AML-193 (cell line): ENCODE measurements at regions not wholly inside any gene's neighbourhood (a gene's known extent, or its start where the extent isn't known, plus 50 kb on each side); places are given as distances from the start of the nearest gene placed in this dataset.
"Not testable (repeated sequence)": the region's sequence is repeated elsewhere in the genome, so short reads cannot be mapped to it uniquely, and the experiment has no call there.

Source experiments
- DNase-seq, 2 experiments: peaks; one replicate each; lab custom pipeline; 2025; lab: John Stamatoyannopoulos, UW

DNA sequence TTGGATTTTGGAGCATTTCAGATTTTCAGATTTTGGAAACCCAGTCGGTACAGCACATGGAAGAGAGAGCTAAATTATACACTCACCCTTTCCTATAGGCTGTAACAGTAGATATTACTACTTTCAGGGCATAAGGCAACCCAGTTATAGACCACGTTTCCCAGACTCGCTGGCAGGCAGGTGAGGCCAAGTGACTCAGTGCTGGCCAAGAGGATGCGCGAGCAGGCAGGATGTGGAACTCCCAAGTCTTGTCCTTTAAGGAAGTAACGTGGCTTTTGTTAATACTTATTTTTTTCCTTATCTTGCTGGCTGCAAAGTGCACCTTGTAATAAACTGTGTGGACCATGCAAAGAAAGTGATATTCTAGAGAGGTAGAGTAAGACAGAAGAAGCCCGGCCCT, 1160.1 kb downstream of the GATA3 start:
- no peak for DNase-seq

DNA sequence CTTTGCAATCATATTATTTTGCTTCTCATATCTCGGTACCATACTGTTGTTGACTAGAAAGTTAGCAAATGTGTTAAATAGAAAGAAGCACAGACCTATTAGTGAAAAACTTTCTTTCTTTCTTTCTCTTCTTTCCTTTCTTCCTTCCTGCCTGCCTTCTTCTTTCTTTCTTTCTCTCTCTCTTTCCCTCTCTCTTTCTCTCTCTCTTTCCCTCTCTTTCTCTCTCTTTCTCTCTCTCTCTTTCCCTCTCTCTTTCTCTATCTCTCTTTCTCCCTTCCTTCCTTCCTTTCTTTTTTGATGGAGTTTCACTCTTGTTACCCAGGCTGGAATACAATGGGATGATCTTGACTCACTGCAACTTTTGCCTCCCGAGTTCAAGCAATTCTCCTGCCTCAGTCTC, 1160.6 kb downstream of the GATA3 start:
- DNase-seq = no peak

DNA sequence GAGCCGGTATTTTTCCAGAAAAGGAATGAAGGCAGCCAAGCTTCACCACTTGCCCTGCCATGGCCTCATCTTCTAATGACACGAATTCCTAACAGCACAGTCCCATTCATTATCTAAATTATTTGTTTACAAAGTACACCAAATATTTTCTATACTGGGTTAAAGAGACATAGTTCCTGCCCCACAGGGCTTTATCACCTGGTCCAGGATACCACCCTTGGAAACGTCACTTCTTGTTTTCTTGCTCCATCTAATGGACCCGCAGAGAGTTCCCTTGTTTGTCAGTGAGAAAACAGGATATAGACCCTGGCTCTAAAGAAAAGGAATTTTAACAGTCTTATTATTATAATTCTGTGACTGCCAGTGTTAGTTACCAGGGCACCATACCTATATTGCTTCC, 1165.4 kb downstream of the GATA3 start:
- no peak for DNase-seq

DNA sequence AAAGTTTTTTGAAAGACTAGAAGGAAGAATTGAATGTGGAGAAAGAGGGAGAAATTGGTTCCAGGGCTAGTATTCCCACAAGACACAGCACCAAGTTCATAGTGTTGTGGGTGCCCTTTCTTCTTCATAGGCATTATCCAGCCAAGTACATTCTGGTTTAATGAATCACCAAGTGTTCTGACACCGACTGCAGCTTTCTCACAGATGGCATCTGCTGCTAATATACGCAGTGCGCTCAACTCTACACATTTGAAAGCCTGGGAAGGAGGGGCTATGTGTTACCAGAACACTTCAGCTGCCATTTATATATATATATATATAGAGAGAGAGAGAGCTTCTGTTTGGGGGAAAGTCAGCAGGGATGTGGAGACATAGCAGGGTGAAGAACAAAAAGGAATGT, 1168.4 kb downstream of the GATA3 start:
- no peak for DNase-seq

DNA sequence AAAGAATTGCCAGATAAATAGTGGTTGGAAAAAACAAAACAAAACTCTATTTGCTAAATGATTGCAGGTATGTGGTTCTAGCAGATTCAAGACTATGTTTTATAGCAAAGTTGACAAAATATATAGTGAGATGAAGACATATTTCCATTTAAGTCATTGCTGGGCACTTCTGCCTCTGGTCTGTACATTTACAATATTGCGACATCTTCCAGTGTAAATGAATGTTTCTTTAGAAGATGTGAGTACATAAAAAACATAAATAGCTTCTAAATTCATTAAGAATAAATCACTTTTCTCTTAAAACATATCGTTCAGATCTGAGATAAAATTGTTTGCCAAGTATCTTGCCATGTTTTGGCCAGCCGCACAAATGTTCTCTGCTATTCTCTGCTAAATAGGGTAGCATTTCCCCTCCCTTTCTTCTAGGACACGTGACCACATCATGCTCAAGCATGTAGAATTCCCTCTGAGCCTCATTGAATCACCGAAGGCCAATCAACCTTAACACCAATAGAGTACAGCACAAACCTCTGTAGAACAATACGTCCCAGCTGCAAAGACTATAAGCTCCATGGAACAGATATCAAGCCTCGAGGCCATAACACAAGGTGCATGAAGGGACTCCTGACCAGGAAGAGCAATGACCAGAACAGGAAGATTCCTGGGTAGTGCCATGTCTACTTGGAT, 1173.3 kb downstream of the GATA3 start:
- no peak for DNase-seq

DNA sequence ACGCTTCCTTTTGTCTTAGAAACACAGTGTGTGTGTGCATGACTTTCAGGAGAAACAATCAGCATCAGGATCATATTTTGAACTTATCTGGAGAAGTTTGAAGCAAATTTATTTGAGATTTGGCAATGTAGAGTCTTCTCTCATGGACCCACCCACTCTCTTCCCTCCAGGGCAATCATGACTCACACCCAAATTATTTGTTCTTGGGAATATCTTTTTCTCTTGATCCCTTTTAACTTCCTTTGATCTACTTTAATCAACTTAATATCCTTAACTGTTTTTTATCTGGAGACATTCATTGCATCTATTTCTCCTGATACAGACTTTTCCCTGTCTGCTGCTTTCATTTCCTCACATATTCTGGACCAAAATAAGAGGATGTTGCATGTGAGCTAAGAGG, 1174.3 kb downstream of the GATA3 start:
- DNase-seq = no peak

DNA sequence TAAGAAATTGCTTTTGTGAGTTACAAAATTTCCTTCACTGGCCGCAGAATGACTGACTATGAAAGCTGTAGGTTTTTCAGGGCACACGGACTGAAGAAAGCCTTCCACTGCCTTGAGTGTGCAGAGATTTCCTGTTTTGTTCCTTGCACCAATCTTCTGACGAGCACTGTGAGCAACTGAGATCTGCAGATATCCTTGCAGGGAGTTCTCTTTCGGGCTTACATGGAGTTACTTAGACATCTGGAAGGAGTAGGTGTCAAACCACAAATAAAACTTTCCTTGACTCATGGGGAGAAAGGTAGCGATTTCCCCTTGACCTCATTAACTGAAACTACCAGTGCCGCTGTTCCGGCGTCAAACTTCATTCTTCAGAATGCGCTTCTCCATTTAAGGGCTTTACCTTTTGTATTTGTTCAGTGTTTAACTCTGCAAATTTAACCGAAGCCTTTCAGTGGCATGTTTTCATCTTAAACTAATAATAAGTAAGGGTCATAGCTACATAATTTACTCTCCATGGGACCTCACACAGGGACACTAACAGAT, 1175.3 kb downstream of the GATA3 start:
- DNase-seq = no peak

DNA sequence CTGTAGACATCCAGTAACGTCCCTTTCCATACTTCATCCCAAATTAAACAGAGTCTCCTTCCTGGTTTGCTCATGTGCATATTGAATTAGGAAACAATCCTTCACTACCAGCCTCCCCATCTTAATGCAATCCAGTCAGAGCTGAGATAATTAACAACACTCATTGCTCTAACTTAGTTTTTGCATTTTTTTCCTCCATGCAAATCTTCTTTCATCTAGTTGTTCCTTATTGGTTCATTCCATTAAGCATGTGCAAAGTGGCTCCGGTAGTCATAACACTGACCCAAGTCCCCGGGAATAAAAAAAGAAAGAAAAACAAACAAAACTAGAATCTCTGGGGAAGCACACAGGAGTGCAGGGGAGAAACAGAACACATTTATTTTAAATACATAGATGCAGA, 1176.1 kb downstream of the GATA3 start:
- no peak for DNase-seq

DNA sequence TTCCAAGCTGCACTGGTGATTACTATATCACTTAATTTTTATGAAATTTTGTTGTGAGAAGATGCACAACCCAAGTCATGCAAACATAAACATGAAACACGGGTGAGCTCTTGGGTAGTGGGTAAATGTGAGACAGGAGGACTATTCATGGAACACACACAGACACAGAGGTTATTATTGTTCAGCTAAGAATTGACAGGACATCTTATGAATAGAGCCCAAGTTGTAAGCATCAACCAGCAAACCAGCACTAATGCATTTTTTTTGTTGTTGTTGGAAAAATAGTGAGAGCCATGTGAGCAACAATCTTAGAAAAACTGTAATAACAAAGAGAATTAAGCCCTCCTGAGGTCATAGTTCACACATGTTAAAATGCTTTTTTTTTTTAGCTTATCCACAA, 1179.7 kb downstream of the GATA3 start:
- DNase-seq = no peak

DNA sequence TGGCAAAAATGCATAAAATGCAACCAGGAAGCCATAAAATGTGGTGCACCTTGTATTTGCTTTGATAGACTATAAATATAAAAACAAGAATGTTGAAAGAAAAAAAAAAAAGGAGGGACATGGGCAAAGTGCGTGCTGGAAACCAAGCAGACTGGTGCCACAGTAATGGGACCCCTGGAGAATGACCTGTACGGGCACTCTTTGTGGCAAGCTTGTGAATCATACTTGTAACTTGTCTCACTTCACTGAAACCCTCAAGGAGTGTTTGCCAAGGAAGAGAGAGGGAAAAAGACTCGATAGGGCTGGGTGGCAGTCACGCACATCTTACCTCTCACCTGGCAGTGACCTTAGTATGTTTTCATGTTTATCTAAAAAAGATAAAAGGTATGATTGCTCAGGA, 1183.6 kb downstream of the GATA3 start:
- no peak for DNase-seq

DNA sequence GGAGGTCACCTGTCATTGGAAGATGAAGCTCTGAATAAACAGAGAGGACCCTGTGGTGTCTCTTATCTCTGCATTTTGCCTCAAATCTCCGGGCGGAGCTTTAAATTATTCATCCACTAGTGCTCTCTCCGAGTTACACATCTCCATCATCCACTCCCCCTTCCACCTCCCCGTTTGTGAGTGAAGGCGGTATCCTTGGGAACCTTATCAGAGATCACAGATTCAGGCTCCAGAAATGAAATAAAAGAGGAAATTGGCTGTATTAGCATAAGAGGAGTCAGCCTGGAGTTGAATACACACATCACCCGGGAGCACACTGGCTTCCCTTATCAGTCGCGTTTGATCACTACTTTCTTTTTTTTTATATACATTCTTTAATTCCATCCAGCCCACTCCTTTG, 1184.8 kb downstream of the GATA3 start:
- no peak for DNase-seq

DNA sequence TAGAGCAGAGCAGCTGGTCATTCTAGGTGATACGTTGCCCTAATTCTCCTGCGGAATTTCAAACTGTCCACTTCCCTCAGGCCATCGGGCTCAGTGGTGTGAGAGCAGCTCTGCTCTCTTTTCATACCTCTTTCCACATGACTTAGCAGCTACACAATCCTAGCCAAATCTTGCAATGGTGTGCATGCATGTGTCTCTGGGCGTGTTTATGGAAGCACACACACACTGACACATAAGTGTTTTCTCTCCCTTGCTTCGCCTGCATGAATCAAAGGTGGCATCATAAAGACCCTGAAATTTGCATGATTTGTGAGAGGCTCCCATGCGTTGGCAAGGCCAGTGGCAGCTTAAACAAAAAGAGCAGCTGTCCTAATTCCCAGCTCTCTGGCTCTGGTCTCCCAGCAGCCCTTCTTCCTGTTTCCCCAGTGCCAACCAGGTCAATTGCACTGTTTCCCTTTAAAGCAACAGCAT, 1189.5 kb downstream of the GATA3 start:
- no peak for DNase-seq

DNA sequence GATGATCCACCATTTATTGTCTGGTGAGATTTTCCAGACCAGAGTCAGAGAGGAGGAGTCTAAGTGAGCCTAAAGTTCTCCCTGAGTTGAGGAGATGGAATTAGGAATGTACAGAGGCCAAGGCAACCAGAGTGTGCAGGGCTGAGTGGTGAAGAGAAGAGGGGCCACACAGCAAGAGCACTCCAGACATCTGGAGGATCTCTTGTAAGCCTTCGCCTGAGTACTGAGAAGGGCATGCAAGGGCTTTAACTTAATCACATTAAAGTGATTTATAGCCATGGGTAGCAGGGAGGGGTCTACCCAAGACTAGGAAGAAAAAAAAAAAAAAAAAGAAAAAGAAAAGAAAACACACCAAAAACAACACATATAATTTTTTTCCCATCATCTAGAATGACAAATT, 1190.4 kb downstream of the GATA3 start:
- no peak for DNase-seq

DNA sequence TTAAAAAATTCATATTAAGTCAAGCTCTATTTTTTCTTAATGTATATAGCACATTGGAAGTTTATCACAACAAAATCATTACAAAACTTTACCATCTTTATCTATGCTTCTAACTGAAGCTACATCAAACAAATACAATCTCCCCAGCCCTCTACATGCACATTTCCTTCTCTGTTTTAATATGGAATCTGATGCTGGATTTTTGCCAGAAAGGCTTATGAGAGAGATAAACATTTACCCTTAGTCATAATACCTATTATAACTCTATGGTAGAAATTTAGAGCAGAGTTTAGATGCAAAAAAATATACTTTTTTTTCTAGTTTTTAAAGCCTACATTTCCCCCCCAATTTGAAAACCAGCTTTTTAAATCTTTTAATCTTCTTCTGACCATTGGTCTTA, 1198.6 kb downstream of the GATA3 start:
- no peak for DNase-seq

DNA sequence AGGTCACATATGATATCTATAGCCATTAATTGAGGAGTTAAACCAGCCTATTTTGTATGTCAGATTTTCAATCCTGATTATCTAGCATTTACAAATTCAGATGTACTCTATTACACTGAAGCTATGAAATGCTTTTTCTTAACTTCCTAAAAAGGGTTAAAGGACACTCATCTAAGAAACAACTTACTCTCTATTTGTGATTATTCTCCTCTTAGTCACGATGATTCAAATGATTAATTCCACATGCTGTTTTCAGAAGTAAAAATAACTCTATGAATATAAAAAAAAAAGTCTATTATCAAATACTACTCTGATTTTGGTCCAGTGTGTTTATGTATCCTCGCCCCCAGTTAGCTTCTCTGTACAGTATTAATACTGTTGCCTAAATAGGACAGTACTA, 1199.9 kb downstream of the GATA3 start:
- DNase-seq = no peak

DNA sequence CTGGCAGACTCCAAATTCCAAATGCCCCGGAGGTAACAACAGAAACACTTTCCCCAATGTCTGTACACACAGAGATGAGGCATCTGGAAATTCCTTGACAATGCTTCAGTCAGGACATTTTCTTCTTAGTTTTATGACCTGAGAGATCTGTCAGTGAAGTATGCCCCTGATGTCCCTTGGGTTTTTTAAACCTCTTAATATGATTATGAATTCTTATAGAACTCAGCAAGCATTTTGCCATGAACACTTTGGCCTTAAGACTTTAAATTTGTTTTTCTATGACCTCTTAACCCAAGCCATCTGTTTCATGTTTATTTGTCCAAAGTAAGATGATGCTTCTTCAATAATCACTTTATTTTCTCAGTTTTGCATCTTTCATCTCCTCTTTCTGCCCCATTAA, 1206.2 kb downstream of the GATA3 start:
- DNase-seq = no peak

DNA sequence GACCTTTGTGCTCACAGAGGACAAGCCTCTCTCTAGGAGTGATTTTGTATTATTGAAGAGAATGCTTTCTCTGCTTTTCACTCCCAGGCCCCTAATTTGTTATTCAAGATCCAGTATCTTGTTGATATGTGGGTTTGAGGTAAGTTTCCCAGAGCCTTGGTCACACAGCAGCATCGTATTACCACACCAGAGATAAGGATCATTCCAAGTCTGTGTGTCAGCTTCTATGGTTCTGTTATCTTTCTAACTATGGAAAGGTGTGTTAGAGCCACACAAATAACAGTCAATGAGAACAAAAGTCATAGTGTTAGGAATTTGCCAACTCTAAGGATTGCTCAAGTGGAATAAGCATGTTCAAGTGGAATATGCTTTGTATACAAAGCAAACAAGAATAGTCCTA, 1208.3 kb downstream of the GATA3 start:
- no peak for DNase-seq

DNA sequence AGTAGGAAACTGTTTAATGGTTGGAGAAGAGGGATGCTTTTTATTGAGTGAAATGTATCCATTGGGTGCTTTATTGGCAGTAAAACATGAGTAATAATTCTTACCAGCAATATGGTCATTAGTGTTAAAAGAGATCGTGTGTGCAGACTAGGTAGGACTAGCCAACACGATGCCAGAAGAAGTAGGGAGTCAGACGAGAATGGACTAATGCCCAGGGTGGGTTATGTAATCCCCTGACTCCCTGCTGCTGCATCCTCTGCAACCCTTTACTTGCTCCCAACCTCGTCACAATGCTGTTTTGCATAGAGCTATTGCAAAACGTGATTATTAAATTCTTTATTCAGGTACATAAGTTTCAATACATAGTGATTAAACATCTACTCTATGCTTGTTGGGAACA, 1213.7 kb downstream of the GATA3 start:
- DNase-seq = no peak

DNA sequence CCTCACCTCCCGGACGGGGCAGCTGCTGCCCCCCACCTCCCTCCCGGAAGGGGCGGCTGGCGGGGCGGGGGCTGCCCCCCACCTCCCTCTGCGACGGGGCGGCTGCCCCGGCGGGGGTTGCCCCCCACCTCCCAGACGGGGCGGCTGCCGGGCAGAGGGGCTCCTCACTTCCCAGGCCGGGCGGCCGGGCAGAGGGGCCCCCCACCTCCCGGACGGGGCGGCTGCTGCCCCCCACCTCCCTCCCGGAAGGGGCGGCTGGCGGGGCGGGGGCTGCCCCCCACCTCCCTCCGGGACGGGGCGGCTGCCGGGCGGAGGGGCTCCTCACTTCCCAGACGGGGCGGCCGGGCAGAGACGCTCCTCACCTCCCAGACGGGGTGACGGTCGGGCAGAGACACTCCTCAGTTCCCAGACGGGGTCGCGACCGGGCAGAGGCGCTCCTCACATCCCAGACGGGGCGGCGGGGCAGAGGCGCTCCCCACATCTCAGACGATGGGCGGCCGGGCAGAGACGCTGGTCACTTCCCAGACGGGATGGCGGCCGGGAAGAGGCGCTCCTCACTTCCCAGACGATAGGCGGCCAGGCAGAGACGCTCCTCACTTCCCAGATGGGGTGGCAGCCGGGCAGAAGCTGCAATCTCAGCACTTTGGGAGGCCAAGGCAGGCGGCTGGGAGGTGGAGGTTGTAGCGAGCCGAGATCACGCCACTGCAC, 1218.8 kb downstream of the GATA3 start:
- not testable (repeated sequence) for DNase-seq

DNA sequence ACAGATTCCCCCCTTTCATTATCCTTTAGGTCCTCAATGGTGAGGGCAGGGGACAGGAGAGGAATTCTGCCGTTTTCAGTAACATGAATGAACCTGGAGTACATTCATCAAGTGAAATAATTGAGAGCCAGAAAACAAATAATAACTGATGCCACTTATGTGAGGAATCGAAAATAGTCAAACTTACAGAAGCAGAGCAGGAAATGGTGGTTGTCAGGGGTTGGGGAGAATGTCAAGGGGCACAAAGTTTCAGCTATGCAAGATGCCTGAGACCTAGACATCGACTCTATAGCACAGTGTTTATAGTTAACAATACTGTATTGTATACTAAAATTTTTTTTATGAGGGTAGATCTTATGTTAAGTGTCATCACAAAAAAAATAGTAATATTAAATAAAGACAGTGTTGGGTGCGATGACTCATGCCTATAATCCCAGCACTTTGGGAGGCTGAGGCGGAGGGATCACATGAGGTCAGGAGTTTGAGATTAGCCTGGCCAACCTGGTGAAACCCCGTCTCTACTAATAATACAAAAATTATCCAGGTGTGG, 1219.8 kb downstream of the GATA3 start:
- no peak for DNase-seq

DNA sequence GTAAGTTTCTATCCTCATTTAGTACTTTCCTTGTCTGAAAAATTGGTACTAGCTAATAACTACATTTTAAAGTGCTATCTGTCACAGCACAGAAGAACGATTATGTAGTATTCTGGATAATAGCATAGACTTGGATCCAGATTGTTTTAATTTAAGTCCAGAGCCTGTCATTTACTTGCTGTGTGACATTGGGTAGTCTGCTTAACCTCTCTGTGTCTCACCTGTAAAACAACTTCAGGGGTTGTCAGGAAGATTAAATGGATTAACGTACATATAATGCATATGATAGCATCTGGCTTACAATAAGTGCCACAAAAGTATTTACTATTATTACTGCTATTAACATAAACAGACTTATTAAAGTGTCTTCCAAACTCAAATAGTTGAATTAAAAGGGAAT, 1221.4 kb downstream of the GATA3 start:
- no peak for DNase-seq

DNA sequence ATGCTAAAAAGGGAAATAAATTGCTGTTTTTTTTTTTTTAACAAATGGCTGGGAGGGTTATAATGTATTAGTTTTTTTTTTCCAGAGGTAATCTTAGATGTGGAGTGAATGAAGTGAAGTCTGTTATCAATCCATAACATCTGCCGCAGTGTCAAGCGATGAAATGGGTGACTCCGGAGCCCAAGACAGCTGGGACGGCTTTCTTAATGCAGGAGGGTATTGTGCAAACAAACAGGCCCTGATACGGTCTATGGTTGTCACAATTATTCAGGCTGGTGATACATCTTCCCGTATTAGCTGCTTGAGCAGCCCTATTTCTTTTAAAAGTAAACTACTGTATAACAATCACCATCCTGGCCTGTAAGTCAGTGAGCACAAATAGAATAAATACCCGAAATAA, 1231.2 kb downstream of the GATA3 start:
- DNase-seq = no peak

DNA sequence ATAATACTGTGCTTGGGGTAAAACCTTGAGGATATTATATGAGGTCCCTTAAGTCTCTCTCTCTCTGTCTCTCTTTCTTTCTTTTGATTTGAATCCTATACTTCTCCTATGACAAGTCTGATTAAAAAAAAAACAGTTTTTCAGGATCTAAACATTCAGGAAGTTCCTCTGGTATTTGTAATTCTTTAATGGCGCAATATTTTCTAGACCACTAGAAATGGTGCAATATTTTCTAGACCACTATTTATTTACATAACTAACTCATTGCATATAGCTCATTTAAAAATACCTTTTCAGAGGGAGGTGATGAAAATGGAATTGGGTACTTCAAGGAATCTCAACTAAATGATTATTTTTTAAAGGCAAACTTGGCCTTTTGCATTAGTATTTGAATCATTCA, 1235.3 kb downstream of the GATA3 start:
- DNase-seq = no peak
